GM12872 (cell line): ENCODE measurements at regions not wholly inside any gene's neighbourhood (a gene's known extent, or its start where the extent isn't known, plus 50 kb on each side); places are given as distances from the start of the nearest gene placed in this dataset.

Experiments
- TF ChIP-seq, protein P1 (sequence below): IDR thresholded peaks from 3 replicates; pipeline ENCODE4 v1.5.1; 2011; ENCODE audit warnings: low read depth, mild to moderate bottlenecking, low read length, moderate library complexity; ENCODE audit not compliant: insufficient read depth

GRCh38 chr10:121425623-121426022 is 172.6 kb downstream of the FGFR2 start:
- TF ChIP-seq, protein P1, sequence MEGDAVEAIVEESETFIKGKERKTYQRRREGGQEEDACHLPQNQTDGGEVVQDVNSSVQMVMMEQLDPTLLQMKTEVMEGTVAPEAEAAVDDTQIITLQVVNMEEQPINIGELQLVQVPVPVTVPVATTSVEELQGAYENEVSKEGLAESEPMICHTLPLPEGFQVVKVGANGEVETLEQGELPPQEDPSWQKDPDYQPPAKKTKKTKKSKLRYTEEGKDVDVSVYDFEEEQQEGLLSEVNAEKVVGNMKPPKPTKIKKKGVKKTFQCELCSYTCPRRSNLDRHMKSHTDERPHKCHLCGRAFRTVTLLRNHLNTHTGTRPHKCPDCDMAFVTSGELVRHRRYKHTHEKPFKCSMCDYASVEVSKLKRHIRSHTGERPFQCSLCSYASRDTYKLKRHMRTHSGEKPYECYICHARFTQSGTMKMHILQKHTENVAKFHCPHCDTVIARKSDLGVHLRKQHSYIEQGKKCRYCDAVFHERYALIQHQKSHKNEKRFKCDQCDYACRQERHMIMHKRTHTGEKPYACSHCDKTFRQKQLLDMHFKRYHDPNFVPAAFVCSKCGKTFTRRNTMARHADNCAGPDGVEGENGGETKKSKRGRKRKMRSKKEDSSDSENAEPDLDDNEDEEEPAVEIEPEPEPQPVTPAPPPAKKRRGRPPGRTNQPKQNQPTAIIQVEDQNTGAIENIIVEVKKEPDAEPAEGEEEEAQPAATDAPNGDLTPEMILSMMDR: no peak

DNA sequence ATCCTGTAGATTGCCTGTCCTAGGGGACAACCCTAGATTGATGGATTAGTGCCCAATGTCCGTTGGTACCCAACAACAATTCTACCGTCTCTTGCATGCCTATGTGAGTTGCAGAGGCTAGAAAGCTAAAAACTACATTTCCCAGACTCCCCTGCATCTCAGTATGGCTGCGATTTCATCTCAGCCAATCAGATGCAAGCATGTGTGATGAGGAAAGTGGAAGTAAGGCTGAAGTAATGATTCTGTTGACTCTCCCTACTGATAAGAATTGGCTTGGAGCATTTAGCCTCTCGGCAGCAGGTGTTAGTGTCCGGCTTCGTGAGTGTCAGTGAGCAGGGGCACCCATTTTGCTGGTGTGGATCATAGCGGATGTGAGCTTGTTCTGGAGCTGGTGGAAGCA is 171.9 kb downstream of the FGFR2 start:
- TF ChIP-seq, protein P1: no peak
